HEK293 (cell line): ENCODE measurements at regions not wholly inside any gene's neighbourhood (a gene's known extent, or its start where the extent isn't known, plus 50 kb on each side); places are given as distances from the start of the nearest gene placed in this dataset.
A peak's percentile ranks its signal among the peaks of the same experiment; 100 is the strongest.

ENCODE experiments used
- CTCF ChIA-PET: fragments of 350-600 bp; formaldehyde crosslinking; extraction: SDS; loops from one replicate; lab custom pipeline; 2021; ENCODE audit warnings: antibody characterized with exemption; lab: Yijun Ruan, JAX
- POLR2A ChIA-PET: fragments of 300-600 bp; formaldehyde crosslinking; extraction: SDS; loops from one replicate; lab custom pipeline; 2020; ENCODE audit warnings: antibody characterized with exemption, inconsistent platforms; lab: Yijun Ruan, JAX
- H3K27ac ChIP-seq: fragments of 200-500 bp; sonication (Bioruptor generic); 2 replicates; pipeline ENCODE4 v1.5.1; 2014; ENCODE audit warnings: low read depth, low read length, control low read depth, inconsistent platforms; ENCODE audit errors: extremely low read depth
- H3K36me3 ChIP-seq, 2 experiments: fragments of 200-500 bp in 1 of 2; sonication (Bioruptor generic) in 1 of 2; 1 replicate in 1 of 2; 2 replicates in 1 of 2; pipeline ENCODE4 v1.5.1; 2014 to 2017; ENCODE audit warnings: inconsistent platforms in 2 of 2, low read length in 2 of 2; ENCODE audit not compliant: control insufficient read depth in 2 of 2, insufficient read depth in 1 of 2
- H3K4me1 ChIP-seq: fragments of 200-500 bp; sonication (Bioruptor generic); 2 replicates; pipeline ENCODE4 v1.5.1; 2014; ENCODE audit warnings: mild to moderate bottlenecking, low read length, inconsistent platforms; ENCODE audit not compliant: control insufficient read depth, insufficient read depth
- H3K4me3 ChIP-seq: 2 replicates; pipeline ENCODE4 v1.5.1; 2011; ENCODE audit warnings: low read depth, mild to moderate bottlenecking, control low read depth, low read length, moderate library complexity
- H3K9me3 ChIP-seq: fragments of 200-500 bp; sonication (Bioruptor generic); 2 replicates; pipeline ENCODE4 v1.5.1; 2014; ENCODE audit warnings: low read depth, low read length, inconsistent platforms; ENCODE audit not compliant: control insufficient read depth, insufficient read depth
- KLF1 ChIP-seq: fragments of 450-650 bp; formaldehyde crosslinking; IDR thresholded peaks from 2 replicates; pipeline ENCODE4 v1.5.1; 2016; ENCODE audit warnings: missing biosample characterization, missing genetic modification characterization
- KLF10 ChIP-seq: fragments of 450-650 bp; IDR thresholded peaks from 2 replicates; pipeline ENCODE4 v1.5.1; 2018; ENCODE audit warnings: missing biosample characterization, mild to moderate bottlenecking, missing genetic modification characterization
- OVOL3 ChIP-seq: fragments of 450-650 bp; formaldehyde crosslinking; IDR thresholded peaks from 2 replicates; pipeline ENCODE4 v1.5.1; 2016; ENCODE audit warnings: missing biosample characterization, missing genetic modification characterization
- TRIM28 ChIP-seq: IDR thresholded peaks from 2 replicates; pipeline ENCODE4 v1.6.1; 2011; ENCODE audit warnings: low read length, control low read depth, borderline replicate concordance
- ZNF121 ChIP-seq: fragments of 450-650 bp; formaldehyde crosslinking; IDR thresholded peaks from 2 replicates; pipeline ENCODE4 v1.5.1; 2016; ENCODE audit warnings: missing biosample characterization, missing genetic modification characterization
- ZNF175 ChIP-seq: fragments of 450-650 bp; formaldehyde crosslinking; IDR thresholded peaks from 2 replicates; pipeline ENCODE4 v1.5.1; 2016; ENCODE audit warnings: missing biosample characterization, missing genetic modification characterization
- ZNF311 ChIP-seq: fragments of 450-650 bp; formaldehyde crosslinking; IDR thresholded peaks from 2 replicates; pipeline ENCODE4 v1.5.1; 2017; ENCODE audit warnings: missing biosample characterization, missing genetic modification characterization, borderline replicate concordance
- ZNF350 ChIP-seq: fragments of 450-650 bp; formaldehyde crosslinking; IDR thresholded peaks from 2 replicates; pipeline ENCODE4 v1.5.0; 2017; ENCODE audit warnings: missing biosample characterization, mild to moderate bottlenecking, missing genetic modification characterization
- ZNF391 ChIP-seq: fragments of 450-650 bp; formaldehyde crosslinking; IDR thresholded peaks from 2 replicates; pipeline ENCODE4 v1.5.1; 2016; ENCODE audit warnings: low read depth, missing biosample characterization, missing genetic modification characterization, borderline replicate concordance
- ZNF660 ChIP-seq: fragments of 450-650 bp; IDR thresholded peaks from 2 replicates; pipeline ENCODE4 v1.5.1; 2018; ENCODE audit warnings: missing biosample characterization, mild to moderate bottlenecking, missing genetic modification characterization
- ZNF776 ChIP-seq: fragments of 450-650 bp; formaldehyde crosslinking; IDR thresholded peaks from 2 replicates; pipeline ENCODE4 v1.5.0; 2017; ENCODE audit warnings: missing biosample characterization, missing genetic modification characterization, borderline replicate concordance
- ZNF791 ChIP-seq: fragments of 450-650 bp; formaldehyde crosslinking; IDR thresholded peaks from 2 replicates; pipeline ENCODE4 v1.5.1; 2016; ENCODE audit warnings: missing biosample characterization, missing genetic modification characterization
- ZNF830 ChIP-seq: fragments of 450-650 bp; IDR thresholded peaks from 2 replicates; pipeline ENCODE4 v1.5.0; 2018; ENCODE audit warnings: missing biosample characterization, missing genetic modification characterization, low read depth, mild to moderate bottlenecking, moderate library complexity
- TF ChIP-seq, protein P1 (sequence below): fragments of 450-650 bp; formaldehyde crosslinking; IDR thresholded peaks from 2 replicates; pipeline ENCODE4 v1.5.1; 2016; ENCODE audit warnings: missing biosample characterization, missing genetic modification characterization
- TF ChIP-seq, protein P2 (sequence below): fragments of 450-650 bp; formaldehyde crosslinking; IDR thresholded peaks from 2 replicates; pipeline ENCODE4 v1.5.1; 2017; ENCODE audit warnings: missing biosample characterization, missing genetic modification characterization
- TF ChIP-seq, protein P3 (sequence below): fragments of 450-650 bp; formaldehyde crosslinking; IDR thresholded peaks from 2 replicates; pipeline ENCODE4 v1.5.1; 2016; ENCODE audit warnings: missing biosample characterization, missing genetic modification characterization
- TF ChIP-seq, protein P4 (sequence below): fragments of 450-650 bp; formaldehyde crosslinking; IDR thresholded peaks from 2 replicates; pipeline ENCODE4 v1.5.1; 2016; ENCODE audit warnings: missing biosample characterization, missing genetic modification characterization
- TF ChIP-seq, protein P5 (sequence below): fragments of 450-650 bp; IDR thresholded peaks from 2 replicates; pipeline ENCODE4 v1.5.1; 2018; ENCODE audit warnings: missing biosample characterization, mild to moderate bottlenecking, missing genetic modification characterization

DNA sequence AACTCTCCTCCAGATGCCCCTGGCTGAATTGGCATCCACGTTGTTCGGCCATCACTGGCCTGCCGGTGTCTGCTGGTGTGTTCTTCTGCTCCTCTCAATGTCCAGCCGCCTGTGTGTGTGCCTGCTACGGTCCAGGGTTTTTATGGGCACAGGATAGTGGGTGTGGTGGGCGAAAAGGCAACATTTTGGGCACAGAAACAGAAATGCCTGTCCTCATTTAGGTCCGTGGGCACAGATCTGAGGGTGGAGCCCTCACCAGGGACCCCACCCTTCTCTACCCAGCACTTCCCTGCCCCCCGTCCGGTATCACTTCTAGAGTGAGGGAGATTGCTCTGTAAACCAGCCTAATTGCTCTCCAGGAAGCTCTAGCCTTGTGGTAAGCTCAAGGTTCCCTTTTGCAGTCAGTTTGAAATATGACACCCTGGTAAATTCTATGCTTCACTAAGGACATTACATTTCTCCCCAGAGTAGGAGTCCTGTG lies 410.1 kb downstream of the MAT2B start:
- ChIA-PET POLR2A (no interaction called here), CTCF (no interaction called here)
- Histone ChIP-seq H3K9me3 (no peaks in the 10 kb centered on the region), H3K4me3 (no peak overlapping the region), H3K36me3 (no peaks in the 10 kb centered on the region), H3K27ac (peak overlapping the region; percentile 34; the same call in 1 of the 2 replicates), H3K4me1 (no peaks in the 10 kb centered on the region; the same call in 1 of the 2 replicates)
- TF ChIP-seq KLF1 (tag by site-specific recombination) = peak; percentile 48; the same call in 1 of the 2 replicates
- TF ChIP-seq, protein P1, sequence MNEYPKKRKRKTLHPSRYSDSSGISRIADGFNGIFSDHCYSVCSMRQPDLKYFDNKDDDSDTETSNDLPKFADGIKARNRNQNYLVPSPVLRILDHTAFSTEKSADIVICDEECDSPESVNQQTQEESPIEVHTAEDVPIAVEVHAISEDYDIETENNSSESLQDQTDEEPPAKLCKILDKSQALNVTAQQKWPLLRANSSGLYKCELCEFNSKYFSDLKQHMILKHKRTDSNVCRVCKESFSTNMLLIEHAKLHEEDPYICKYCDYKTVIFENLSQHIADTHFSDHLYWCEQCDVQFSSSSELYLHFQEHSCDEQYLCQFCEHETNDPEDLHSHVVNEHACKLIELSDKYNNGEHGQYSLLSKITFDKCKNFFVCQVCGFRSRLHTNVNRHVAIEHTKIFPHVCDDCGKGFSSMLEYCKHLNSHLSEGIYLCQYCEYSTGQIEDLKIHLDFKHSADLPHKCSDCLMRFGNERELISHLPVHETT (tag by site-specific recombination) = no peak
- 0 out of 2 replicates have a peak, but pooled peaks have one; percentile 23 for TF ChIP-seq TRIM28
- TF ChIP-seq, protein P2, sequence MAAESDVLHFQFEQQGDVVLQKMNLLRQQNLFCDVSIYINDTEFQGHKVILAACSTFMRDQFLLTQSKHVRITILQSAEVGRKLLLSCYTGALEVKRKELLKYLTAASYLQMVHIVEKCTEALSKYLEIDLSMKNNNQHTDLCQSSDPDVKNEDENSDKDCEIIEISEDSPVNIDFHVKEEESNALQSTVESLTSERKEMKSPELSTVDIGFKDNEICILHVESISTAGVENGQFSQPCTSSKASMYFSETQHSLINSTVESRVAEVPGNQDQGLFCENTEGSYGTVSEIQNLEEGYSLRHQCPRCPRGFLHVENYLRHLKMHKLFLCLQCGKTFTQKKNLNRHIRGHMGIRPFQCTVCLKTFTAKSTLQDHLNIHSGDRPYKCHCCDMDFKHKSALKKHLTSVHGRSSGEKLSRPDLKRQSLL (tag by site-specific recombination) = peak; percentile 55; the same call in 1 of the 2 replicates

DNA sequence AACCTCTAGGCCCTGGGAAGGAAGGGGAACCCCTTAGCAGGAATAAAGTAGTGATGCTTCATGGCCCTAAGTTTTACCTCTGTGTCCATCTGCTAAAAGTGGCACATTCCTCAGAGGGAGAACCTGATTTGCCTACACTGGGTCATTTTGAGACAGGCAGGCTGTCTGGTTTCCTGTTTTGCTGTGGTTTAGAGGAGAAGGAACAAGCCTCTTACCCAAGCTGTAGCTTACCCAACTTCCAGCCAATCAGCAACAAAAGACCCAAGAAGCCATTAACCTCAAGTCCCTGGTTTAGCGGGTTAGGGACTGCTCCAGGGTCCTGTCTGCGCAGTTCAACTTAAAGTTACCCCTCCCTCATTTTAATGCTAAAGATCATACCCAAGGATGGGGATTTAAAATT lies 411.0 kb downstream of the MAT2B start:
- Histone ChIP-seq H3K4me3 (no peak overlapping the region), H3K9me3 (no peaks in the 10 kb centered on the region), H3K27ac (no peak overlapping the region), H3K36me3 (no peaks in the 10 kb centered on the region), H3K4me1 (no peaks in the 10 kb centered on the region; the same call in 1 of the 2 replicates)
- CTCF ChIA-PET = no interaction called here
- TF ChIP-seq, protein P3, sequence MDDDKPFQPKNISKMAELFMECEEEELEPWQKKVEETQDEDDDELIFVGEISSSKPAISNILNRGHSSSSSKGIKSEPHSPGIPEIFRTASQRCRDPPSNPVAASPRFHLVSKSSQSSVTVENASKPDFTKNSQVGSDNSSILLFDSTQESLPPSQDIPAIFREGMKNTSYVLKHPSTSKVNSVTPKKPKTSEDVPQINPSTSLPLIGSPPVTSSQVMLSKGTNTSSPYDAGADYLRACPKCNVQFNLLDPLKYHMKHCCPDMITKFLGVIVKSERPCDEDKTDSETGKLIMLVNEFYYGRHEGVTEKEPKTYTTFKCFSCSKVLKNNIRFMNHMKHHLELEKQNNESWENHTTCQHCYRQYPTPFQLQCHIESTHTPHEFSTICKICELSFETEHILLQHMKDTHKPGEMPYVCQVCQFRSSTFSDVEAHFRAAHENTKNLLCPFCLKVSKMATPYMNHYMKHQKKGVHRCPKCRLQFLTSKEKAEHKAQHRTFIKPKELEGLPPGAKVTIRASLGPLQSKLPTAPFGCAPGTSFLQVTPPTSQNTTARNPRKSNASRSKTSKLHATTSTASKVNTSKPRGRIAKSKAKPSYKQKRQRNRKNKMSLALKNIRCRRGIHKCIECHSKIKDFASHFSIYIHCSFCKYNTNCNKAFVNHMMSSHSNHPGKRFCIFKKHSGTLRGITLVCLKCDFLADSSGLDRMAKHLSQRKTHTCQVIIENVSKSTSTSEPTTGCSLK (tag by site-specific recombination) = no peak
- TF ChIP-seq ZNF830 (tag by site-specific recombination) (no peak), ZNF350 (tag by site-specific recombination) (no peak), ZNF660 (tag by site-specific recombination) (no peak), ZNF776 (no peak), OVOL3 (tag by site-specific recombination) (no peak), ZNF121 (tag by site-specific recombination) (no peak), TRIM28 (no peak), KLF10 (tag by site-specific recombination) (no peak), ZNF175 (tag by site-specific recombination) (no peak), ZNF791 (tag by site-specific recombination) (no peak), ZNF311 (tag by site-specific recombination) (no peak), KLF1 (tag by site-specific recombination) (no peak), ZNF391 (no peak)
- TF ChIP-seq, protein P4, sequence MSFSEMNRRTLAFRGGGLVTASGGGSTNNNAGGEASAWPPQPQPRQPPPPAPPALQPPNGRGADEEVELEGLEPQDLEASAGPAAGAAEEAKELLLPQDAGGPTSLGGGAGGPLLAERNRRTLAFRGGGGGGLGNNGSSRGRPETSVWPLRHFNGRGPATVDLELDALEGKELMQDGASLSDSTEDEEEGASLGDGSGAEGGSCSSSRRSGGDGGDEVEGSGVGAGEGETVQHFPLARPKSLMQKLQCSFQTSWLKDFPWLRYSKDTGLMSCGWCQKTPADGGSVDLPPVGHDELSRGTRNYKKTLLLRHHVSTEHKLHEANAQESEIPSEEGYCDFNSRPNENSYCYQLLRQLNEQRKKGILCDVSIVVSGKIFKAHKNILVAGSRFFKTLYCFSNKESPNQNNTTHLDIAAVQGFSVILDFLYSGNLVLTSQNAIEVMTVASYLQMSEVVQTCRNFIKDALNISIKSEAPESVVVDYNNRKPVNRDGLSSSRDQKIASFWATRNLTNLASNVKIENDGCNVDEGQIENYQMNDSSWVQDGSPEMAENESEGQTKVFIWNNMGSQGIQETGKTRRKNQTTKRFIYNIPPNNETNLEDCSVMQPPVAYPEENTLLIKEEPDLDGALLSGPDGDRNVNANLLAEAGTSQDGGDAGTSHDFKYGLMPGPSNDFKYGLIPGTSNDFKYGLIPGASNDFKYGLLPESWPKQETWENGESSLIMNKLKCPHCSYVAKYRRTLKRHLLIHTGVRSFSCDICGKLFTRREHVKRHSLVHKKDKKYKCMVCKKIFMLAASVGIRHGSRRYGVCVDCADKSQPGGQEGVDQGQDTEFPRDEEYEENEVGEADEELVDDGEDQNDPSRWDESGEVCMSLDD (tag by site-specific recombination) = no peak
- TF ChIP-seq, protein P5, sequence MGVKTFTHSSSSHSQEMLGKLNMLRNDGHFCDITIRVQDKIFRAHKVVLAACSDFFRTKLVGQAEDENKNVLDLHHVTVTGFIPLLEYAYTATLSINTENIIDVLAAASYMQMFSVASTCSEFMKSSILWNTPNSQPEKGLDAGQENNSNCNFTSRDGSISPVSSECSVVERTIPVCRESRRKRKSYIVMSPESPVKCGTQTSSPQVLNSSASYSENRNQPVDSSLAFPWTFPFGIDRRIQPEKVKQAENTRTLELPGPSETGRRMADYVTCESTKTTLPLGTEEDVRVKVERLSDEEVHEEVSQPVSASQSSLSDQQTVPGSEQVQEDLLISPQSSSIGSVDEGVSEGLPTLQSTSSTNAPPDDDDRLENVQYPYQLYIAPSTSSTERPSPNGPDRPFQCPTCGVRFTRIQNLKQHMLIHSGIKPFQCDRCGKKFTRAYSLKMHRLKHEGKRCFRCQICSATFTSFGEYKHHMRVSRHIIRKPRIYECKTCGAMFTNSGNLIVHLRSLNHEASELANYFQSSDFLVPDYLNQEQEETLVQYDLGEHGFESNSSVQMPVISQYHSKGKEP (tag by site-specific recombination) = no peak
- POLR2A ChIA-PET = no interaction called here
